ENCODE measurements at regions not wholly inside any gene's neighbourhood (a gene's known extent, or its start where the extent isn't known, plus 50 kb on each side); places are given as distances from the start of the nearest gene placed in this dataset.

DNA sequence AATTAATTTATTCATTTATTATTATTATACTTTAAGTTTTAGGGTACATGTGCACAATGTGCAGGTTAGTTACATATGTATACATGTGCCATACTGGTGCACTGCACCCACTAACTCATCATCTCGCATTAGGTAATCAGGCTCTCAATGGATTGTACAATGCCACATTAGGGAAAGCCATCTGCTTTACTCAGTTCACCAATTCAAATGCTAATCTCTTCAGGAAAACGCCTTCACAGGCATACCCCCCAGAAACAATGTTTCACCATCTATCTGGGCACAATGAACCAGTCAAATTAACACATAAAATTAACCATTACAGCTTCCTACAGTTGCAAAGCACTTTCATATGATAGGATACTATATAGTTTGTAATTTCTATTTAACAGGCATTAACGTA is 84.8 kb upstream of the DNAJC10 start:
- H3K4me3 Mint-ChIP-seq, result no peak overlapping the region
- TF ChIP-seq, protein P1, sequence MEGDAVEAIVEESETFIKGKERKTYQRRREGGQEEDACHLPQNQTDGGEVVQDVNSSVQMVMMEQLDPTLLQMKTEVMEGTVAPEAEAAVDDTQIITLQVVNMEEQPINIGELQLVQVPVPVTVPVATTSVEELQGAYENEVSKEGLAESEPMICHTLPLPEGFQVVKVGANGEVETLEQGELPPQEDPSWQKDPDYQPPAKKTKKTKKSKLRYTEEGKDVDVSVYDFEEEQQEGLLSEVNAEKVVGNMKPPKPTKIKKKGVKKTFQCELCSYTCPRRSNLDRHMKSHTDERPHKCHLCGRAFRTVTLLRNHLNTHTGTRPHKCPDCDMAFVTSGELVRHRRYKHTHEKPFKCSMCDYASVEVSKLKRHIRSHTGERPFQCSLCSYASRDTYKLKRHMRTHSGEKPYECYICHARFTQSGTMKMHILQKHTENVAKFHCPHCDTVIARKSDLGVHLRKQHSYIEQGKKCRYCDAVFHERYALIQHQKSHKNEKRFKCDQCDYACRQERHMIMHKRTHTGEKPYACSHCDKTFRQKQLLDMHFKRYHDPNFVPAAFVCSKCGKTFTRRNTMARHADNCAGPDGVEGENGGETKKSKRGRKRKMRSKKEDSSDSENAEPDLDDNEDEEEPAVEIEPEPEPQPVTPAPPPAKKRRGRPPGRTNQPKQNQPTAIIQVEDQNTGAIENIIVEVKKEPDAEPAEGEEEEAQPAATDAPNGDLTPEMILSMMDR (IDR thresholded peaks at IDR 0.05; ENCODE audit: unreplicated experiment), result no peak
- H3K4me1 Mint-ChIP-seq, result peaks cover 2% of the 10 kb centered on the region
- DNase-seq (ENCODE audit: low spot score in 2 of 2, unreplicated experiment in 2 of 2), result no peak
- H3K27me3 Mint-ChIP-seq (ENCODE audit: low read depth), result peaks cover 4% of the 10 kb centered on the region
- H3K27ac Mint-ChIP-seq, result no peak overlapping the region
- no peaks in the 10 kb centered on the region for H3K9me3 Mint-ChIP-seq
- no peaks in the 10 kb centered on the region for H3K36me3 Mint-ChIP-seq

DNA sequence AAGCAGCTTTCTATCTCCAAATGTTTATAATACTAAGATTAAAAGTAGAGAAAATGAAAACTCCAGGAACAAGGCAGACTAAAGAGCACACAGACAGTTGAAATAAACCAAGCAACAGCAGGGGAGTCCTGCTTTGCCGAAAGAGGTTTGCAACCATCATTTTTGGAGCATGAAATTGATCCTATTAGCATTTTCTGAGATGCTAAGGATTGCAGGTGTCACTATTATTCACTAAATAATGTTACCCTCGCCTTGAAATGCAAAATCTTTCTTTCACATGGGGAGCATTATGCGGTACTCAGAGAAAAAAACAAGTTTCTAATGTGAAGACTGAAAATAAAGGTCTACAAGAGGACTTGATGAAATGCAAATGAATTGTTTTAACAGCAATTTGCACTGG is 81.7 kb upstream of the DNAJC10 start:
- H3K9me3 Mint-ChIP-seq, result no peaks in the 10 kb centered on the region
- H3K27ac Mint-ChIP-seq, result no peak overlapping the region
- peaks cover 11% of the 10 kb centered on the region for H3K4me1 Mint-ChIP-seq
- H3K36me3 Mint-ChIP-seq, result no peaks in the 10 kb centered on the region
- H3K4me3 Mint-ChIP-seq, result no peak overlapping the region
- peaks cover 2% of the 10 kb centered on the region for H3K27me3 Mint-ChIP-seq (ENCODE audit: low read depth)
- TF ChIP-seq, protein P1 (IDR thresholded peaks at IDR 0.05; ENCODE audit: unreplicated experiment), result no peak
- no peak for DNase-seq (ENCODE audit: low spot score in 2 of 2, unreplicated experiment in 2 of 2)

DNA sequence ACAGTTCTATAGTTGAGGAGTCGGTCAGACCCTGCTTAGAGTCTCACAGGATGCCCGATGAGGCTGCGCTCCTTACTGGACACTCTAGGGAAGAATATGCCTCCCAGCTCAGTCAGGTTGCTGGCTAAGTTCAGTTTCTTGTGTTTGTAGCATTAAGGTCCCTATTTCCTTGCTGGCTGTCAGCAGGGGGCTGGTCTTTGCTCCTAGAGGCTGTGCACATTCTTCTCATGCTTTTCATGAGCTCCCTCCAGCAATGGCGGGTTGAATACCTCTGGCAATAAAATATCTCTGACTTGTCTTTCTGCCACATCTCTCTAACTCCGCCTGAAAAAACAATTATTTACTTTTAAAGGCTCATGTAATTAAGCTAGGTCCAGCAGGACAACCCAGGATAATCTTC is 79.4 kb upstream of the DNAJC10 start:
- H3K27ac Mint-ChIP-seq, result no peak overlapping the region
- no peak for DNase-seq (ENCODE audit: low spot score in 2 of 2, unreplicated experiment in 2 of 2)
- no peak overlapping the region for H3K4me3 Mint-ChIP-seq
- H3K36me3 Mint-ChIP-seq, result no peaks in the 10 kb centered on the region
- no peaks in the 10 kb centered on the region for H3K27me3 Mint-ChIP-seq (ENCODE audit: low read depth)
- H3K4me1 Mint-ChIP-seq, result peaks cover 11% of the 10 kb centered on the region
- TF ChIP-seq, protein P1 (IDR thresholded peaks at IDR 0.05; ENCODE audit: unreplicated experiment), result no peak
- H3K9me3 Mint-ChIP-seq, result no peaks in the 10 kb centered on the region

DNA sequence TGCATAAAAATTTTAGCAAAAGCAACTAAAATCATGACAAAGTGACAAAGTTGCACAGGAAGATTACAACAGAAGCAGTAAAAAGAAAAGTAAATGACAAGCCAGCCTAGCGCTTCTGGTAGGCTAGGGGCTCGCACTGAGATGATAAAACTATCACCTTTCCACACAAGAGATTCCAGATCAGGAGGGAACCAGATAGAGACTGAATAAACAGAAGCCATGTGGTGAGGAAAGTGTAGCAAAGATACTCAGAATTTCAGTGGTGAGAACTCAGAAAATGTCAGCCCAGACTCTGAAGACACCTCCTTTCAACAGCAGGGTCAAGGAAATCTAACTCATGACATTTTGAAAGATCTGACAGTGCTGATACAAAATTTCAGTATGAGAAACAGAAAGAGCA is 77.4 kb upstream of the DNAJC10 start:
- H3K9me3 Mint-ChIP-seq, result no peaks in the 10 kb centered on the region
- H3K4me3 Mint-ChIP-seq, result no peak overlapping the region
- TF ChIP-seq, protein P1 (IDR thresholded peaks at IDR 0.05; ENCODE audit: unreplicated experiment), result no peak
- peaks cover 14% of the 10 kb centered on the region for H3K4me1 Mint-ChIP-seq
- H3K36me3 Mint-ChIP-seq, result no peaks in the 10 kb centered on the region
- no peaks in the 10 kb centered on the region for H3K27me3 Mint-ChIP-seq (ENCODE audit: low read depth)
- no peak for DNase-seq (ENCODE audit: low spot score in 2 of 2, unreplicated experiment in 2 of 2)
- H3K27ac Mint-ChIP-seq, result no peak overlapping the region

DNA sequence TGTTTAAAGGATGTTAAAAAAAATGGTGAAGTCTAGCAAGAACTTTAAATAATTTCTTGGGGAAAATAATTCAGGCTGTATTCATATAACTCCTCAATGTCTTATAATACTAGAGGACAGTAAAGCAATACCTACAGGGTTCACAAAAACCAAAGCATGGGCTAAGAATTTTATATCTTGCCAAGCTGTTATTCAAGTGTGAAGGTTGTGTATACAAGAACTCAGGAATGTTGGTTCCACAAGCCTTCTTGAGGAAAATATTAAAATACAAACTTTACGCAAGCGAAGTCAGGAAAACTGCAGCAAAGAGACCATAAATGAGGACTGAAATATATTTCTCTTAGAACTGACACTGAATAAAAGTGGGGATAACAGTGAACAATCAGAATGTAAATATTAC is 76.1 kb upstream of the DNAJC10 start:
- no peak for DNase-seq (ENCODE audit: low spot score in 2 of 2, unreplicated experiment in 2 of 2)
- H3K4me1 Mint-ChIP-seq, result peaks cover 14% of the 10 kb centered on the region
- TF ChIP-seq, protein P1 (IDR thresholded peaks at IDR 0.05; ENCODE audit: unreplicated experiment), result no peak
- H3K27ac Mint-ChIP-seq, result no peak overlapping the region
- H3K9me3 Mint-ChIP-seq, result no peaks in the 10 kb centered on the region
- H3K27me3 Mint-ChIP-seq (ENCODE audit: low read depth), result no peaks in the 10 kb centered on the region
- H3K4me3 Mint-ChIP-seq, result no peak overlapping the region
- no peaks in the 10 kb centered on the region for H3K36me3 Mint-ChIP-seq

DNA sequence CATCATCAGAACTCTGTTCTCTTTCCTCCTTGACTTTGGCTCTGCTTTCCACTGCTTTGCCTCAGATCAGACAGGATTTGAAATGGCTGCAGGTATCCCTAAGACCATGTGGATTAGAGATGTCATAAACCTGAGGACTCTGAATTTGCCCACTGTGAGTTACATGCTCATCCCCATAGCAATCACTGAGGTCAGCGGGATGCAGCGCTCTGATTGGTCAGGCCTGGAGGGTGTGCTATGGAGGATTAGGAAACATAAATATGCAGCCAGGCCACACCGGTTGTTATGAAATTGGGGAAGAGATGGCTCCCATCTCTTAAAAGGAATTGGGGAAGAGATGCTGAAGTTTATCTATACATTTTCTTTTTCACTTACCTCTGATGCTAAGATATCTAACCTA is 73.7 kb upstream of the DNAJC10 start:
- DNase-seq (ENCODE audit: low spot score in 2 of 2, unreplicated experiment in 2 of 2), result no peak
- Mint-ChIP-seq H3K27me3 (ENCODE audit: low read depth) (no peaks in the 10 kb centered on the region), H3K4me1 (peaks cover 4% of the 10 kb centered on the region), H3K9me3 (no peaks in the 10 kb centered on the region), H3K36me3 (no peaks in the 10 kb centered on the region), H3K27ac (no peak overlapping the region), H3K4me3 (no peak overlapping the region)
- TF ChIP-seq, protein P1 (IDR thresholded peaks at IDR 0.05; ENCODE audit: unreplicated experiment), result no peak
